Kidney capillary endothelial cell (primary cell): ENCODE measurements at regions not wholly inside any gene's neighbourhood (a gene's known extent, or its start where the extent isn't known, plus 50 kb on each side); places are given as distances from the start of the nearest gene placed in this dataset.

Experiments
- DNase-seq: peaks from one replicate; pipeline ENCODE4 v3.0.0-alpha.2; 2018; ENCODE audit warnings: low spot score

DNA sequence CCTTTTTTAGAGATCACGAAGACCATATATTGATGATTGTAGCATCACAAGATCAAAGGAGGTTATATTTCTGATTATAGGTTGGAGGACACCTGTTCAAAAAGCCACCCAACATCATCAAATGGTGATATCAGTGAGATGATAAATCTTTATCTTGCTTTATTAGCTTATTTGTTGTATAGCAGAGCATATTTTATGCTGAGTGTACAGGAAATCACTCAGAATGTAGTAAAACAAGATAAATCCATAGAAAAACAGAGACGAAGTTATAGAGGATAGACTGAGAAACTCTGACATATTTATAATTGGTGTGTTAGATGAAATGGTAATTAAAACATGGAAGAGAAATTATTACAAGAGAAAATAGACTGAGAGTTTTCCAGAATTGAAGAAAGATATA is 69.8 kb upstream of the DMAC1 start:
- no peak for DNase-seq

DNA sequence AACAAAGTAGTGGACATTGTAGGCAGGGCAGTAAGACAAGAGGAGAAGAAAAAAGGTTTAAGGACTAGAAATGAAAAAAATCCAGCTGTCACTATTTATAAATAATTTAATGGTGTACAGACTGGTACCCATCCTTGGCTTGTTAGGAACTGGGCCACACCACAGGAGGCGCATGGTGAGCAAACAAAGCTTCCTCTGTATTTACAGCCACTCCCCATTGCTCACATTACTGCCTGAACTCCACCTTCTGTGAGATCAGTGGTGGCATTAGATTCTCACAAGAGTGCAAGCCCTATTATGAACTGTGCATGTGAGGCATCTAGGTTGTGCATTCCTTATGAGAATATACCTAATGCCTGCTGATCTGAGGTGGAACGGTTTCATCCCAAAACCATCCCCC is 62.6 kb upstream of the DMAC1 start:
- no peak for DNase-seq

DNA sequence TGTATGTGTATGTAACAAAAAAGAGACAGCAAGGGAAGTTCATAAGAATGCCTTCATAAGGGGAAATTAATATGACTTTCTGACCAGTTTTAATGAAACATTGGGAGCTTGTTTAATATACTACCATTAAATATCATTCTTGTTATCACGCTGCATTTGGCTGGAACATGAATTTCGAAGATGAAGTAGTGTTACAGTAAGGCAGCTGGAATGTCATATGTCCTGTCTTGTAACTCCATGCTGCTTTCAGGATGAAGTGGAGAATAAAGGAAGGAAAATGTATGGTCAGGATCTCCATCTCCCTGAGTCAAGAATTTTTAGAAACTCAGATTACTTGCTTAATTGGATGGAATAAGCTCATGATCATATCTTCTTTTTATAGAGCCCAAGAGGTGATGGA is 61.5 kb upstream of the DMAC1 start:
- DNase-seq = no peak

- no peak for DNase-seq
Measured at GRCh38 chr9:7860335-7860709, 60.7 kb upstream of the DMAC1 start.

GRCh38 chr9:7859701-7860334 is 60.2 kb upstream of the DMAC1 start:
- DNase-seq = no peak

- DNase-seq = no peak
Measured at GRCh38 chr9:7858166-7858565, 58.6 kb upstream of the DMAC1 start.

GRCh38 chr9:7854763-7855162 is 55.2 kb upstream of the DMAC1 start:
- DNase-seq = no peak
